HG02623 (cell line): ENCODE measurements at regions not wholly inside any gene's neighbourhood (a gene's known extent, or its start where the extent isn't known, plus 50 kb on each side); places are given as distances from the start of the nearest gene placed in this dataset.
"Not testable (repeated sequence)": the region's sequence is repeated elsewhere in the genome, so short reads cannot be mapped to it uniquely, and the experiment has no call there.

Source experiments
- ATAC-seq: cut with Tn5 transposase; IDR thresholded peaks from one replicate; pipeline ENCODE4 v1.9.1; 2021; ENCODE audit warnings: moderate library complexity; ENCODE audit not compliant: unreplicated experiment

DNA sequence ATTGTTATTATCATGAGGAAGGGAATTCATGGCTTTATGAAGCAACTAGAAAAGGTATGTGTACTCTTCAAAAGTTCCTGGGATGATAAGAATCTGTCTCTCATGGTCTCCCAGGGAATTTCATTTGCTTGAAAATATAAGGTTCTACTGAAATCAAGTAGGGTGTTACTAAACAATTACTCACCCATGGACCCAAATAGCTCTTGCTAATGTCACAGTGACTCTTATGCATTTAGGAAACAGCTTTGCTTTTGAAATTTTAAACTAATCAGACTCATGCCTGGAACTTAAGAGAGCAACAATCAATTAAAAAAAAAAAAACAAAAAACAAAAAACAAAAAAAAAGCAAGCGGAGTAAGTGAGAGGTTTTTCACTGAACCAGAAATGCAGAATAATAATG lies 1546.3 kb upstream of the TENM4 start:
- ATAC-seq: no peak

GRCh38 chr11:80986421-80987074 lies 1545.7 kb upstream of the TENM4 start:
- no peak for ATAC-seq

GRCh38 chr11:80980227-80980626 lies 1539.4 kb upstream of the TENM4 start:
- ATAC-seq: no peak

DNA sequence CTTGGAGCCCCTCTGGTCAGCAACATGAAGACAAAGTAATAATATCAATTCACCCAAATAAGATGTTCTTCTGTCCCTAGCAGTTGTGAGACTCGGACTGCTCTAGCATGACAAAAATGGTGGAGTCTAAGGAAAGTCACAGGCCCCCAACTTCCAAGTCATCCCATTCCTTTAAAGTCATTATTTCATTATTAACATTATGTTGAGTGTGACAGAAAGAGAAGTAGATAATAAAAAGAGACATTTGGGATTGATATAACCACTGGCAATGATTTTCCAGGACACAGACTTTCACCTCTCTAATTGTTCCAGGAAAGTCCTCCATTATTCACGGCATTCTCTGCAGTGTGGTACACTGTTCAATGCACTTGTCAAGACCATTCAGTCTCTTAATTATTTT lies 1533.0 kb upstream of the TENM4 start:
- no peak for ATAC-seq

DNA sequence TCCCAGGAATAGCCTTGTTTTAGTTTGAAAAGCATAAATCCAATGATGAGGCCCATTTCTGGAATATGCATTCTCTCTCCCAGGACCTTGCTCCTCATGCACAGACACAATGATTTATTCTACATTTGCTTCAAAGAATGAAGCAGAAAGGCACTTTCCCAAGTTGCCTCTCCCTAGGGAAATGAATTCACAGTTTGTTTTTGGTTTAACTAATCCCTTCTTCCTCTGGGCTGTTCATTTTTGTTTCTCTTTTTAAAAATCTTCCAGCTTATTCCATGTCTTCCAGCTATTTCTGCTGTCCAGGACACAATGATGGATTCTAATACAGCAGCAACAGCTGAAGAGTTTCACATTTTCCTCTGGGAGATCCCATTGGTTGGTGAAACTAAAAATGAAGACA lies 1529.2 kb upstream of the TENM4 start:
- no peak for ATAC-seq

DNA sequence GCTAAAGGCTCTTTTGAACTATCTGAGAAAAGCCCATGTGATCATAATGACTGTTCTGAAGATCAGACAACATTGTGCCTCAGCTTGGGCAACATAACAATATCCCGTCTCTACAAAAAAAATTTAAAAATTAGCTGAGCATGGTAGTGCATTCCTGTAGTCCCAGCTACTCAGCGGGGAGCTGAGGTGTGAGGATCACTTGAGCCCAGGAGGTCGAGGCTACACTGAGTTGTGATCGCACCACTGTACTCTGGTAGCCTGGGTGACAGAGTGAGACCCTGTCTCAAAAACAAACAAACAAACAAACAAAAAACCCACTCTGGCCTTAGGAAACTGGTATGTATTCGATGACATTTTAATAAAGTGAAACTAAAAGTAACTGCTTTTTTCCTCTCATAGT lies 1526.8 kb upstream of the TENM4 start:
- ATAC-seq: no peak

GRCh38 chr11:80960381-80961029 lies 1519.7 kb upstream of the TENM4 start:
- no peak for ATAC-seq

DNA sequence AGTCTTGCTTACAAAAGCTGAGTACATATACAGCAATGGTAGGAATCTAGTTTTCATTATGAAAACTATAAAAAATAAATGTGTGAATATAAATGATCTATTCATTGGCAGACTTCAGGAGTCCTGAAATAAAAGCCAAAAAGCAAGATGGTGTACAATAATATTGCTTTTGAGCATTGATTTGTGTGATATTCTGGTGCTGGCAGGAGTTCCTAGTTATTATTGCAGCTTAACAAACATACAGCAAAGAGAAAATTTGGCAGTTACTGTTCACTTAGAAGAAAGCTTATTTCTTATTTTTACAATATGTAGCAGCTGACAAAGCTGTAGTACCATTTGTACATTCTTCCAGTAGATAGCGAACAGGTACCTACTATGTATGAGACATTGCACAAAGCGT lies 1518.9 kb upstream of the TENM4 start:
- ATAC-seq: no peak

- no peak for ATAC-seq
Measured at GRCh38 chr11:80958987-80959386, 1518.2 kb upstream of the TENM4 start.

- ATAC-seq: no peak
Measured at GRCh38 chr11:80958361-80958760, 1517.5 kb upstream of the TENM4 start.

- ATAC-seq: no peak
Measured at GRCh38 chr11:80955588-80955987, 1514.8 kb upstream of the TENM4 start.

DNA sequence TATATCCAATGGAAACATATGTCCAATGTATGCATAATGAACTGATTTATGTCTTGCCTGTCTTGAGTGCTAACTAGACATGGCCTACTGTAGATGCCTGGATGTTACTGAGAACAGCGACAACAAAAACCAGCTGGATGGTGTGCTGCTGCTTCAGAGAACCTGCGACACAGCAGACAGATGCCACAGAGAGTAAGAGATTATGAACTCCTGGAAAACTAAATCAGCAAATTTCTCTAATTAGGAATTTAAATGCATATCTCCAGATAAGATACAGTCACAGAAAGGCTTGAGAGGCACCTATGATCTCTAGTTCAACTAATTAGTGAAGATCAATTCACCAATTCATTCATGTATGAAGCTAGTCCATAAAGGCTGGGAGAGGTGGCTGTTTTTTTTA lies 1508.0 kb upstream of the TENM4 start:
- no peak for ATAC-seq

GRCh38 chr11:80944758-80945157 lies 1503.9 kb upstream of the TENM4 start:
- ATAC-seq: no peak

- ATAC-seq: no peak
Measured at GRCh38 chr11:80943226-80943625, 1502.4 kb upstream of the TENM4 start.

GRCh38 chr11:80937842-80938241 lies 1497.0 kb upstream of the TENM4 start:
- no peak for ATAC-seq

DNA sequence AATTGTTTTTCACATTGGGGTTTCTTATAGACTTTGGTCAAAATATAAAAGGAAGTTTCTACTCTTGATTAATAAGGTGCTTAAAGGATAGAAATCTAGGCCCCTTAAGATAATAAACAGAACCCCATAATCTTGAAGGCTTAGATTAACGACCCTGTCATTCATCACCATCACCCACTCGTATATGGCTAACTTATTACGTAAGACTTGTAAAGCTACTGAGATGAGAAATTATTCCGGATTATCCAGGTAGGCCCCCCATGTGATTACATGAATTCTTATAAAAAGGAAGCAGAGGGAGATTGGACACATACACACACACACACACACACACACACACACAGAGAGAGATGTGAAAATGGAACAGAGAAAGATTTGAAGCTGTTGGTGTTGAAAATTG lies 1489.2 kb upstream of the TENM4 start:
- ATAC-seq: no peak

GRCh38 chr11:80929031-80929805 lies 1488.4 kb upstream of the TENM4 start:
- ATAC-seq: no peak

DNA sequence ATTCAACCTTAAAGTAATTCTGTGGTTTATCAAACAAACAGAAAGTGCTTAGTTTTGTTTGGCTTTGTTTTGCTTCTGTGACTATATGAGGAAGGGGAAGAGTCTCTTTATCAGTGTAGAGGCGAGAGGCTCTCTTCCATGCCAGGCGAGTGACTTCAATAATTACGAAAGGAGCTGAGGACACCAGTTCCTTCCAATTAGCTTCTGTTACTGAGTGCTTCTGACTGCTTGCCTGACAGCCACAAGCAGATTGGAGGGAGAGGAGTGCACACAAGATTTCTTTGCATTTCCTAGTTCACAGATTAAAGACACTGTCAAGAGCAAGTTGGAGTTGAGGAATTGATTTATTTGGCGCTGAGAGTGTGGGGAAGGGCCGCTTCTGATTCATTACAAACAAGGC lies 1484.5 kb upstream of the TENM4 start:
- ATAC-seq: no peak

- not testable (repeated sequence) for ATAC-seq
Measured at GRCh38 chr11:80921310-80921709, 1480.5 kb upstream of the TENM4 start.

DNA sequence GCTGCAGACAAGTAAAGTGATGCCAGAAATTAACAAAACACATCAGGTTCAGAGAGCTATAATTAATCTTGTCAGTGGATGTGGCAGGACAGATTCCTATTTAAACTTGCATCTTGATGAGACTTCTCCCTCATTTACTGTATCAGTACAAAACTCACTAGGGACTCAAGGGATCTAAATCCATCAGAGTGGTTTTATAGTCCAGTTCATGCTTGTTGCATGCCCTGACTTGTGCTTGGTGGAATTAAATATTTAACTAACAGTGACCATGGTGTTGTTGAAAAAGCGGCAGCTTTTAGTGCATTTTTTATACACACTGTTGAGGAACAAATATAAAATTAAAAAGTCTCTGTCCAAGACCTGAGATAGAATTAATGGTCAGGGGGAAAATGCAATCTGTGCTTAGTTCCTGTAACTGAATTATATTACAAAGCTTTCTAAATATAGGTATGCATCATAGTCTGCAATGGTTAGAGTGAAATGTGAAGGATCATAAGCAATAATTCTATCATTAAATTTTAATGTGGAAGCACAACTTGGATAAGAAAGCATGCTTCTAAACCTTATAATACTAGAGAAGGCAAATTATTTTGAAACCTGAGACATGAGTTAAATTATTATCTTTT lies 1475.5 kb upstream of the TENM4 start:
- ATAC-seq: no peak

DNA sequence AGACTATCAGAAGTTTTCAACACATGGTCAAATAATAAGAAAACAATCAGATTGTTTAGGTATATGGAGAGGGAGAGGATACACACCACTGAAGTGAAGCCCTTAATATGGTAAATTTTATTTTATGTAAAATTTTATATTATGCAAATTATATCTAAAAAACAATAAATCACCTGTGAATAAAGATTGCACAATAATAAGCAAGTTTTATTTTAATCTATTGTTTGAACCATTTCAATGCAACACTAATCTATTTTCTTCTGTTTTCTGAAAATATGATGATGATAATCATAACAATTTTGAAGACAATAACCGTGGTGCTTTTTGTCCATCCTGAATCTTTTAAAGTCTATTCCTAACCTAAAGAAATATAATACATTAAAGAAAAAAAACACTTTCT lies 1473.5 kb upstream of the TENM4 start:
- no peak for ATAC-seq

DNA sequence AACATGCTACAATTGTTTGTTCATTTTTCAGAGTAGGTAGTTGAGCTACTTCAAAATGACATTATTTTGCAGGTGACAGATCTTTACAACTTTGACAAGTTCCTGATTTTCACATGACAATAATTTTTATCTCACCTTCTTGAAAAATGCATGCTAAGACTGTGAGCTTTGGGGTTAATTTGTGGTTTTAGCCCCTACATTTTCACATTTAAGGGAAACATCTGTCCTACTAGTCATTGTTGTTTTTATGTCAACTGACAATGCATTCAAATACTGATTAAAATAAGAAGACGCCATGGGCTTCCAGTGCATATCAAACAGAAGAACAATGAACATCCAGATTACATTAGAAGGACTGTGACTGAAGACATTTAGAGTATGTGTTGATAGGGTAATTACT lies 1470.8 kb upstream of the TENM4 start:
- ATAC-seq: no peak
